Activated CD4-positive, alpha-beta T cell treated with anti-CD3 and anti-CD28 coated beads, Interleukin-2, amount 50 U/mL, for 48 hours (primary cell): ENCODE measurements at regions not wholly inside any gene's neighbourhood (a gene's known extent, or its start where the extent isn't known, plus 50 kb on each side); places are given as distances from the start of the nearest gene placed in this dataset.
"Not testable (repeated sequence)": the region's sequence is repeated elsewhere in the genome, so short reads cannot be mapped to it uniquely, and the experiment has no call there.

Experiments
- DNase-seq, 2 experiments: peaks; one replicate each; pipeline ENCODE4 v3.0.0-alpha.2; 2020

DNA sequence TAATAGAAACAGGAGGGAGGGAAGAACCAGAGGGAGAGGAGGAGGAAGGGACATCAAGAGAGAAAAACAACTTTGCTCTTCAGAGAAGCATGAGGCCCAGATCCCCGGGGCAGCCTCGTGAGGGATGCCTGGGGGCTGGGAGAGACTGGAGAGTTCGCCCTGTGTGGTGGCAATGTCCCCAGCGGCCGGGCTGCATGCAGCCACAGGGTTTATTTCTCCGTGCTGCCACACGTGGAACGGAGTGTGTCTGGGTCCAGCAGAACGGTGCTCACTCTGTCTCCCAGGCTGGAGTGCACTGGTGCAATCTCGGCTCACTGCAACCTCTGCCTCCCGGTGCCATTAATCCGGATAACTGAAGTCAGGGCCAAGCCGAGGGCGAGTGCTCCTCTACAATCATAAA lies 257.7 kb downstream of the ACTR3B start:
- DNase-seq, result no peak

DNA sequence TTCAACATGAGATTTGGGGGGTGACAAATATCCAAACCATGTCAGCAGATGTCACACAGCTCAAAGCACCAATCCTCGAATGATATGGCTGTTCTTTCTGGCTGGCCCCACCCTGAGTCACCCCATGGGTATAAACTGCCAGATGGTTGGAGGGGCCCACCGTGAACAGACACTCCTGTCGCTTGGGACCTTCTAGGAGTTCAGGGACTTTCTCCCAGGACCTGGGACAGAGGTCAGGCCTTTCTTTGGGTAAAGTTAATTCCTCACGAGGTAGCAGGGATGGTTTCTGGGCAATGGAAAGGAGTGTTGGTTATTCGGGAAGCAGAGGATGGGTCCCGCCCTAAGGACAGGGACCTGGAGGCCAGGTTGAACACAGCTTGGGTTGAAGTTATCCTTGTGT lies 262.0 kb downstream of the ACTR3B start:
- DNase-seq, result no peak

DNA sequence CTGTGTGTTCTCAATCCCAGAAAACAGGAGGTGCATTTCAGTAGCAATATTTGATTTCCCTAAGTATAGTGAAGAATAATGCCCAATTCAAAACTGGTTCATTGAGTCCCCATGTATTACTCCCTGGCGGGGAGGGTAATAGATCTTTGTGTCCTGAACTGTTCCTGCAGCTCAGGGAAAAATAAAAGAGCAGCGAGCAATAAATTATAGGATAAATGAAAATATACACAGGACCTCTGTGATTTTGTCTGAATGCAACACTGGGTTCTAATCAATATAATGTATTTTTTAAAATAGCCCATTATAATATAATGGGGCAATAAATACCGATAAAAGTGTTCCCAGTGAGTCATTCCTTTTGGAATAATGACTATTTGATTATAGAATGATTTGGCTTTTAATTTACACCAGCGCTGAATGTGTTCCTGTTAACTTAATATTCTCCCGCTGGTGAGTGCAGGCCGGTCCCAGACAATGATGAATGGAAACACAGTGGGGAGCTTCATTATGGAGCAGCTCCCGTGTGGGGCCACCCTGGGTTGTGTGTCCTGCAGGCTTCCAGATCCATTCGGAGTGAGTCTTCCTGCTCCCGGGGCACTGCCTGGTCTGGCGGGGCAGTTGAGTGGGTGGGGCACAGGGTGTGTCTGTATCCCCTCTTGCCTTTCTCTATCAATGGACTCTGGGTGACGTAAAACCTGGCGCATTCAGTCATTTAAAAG lies 263.1 kb downstream of the ACTR3B start:
- no peak for DNase-seq

GRCh38 chr7:153023194-153023592 lies 263.6 kb downstream of the ACTR3B start:
- DNase-seq, result no peak

DNA sequence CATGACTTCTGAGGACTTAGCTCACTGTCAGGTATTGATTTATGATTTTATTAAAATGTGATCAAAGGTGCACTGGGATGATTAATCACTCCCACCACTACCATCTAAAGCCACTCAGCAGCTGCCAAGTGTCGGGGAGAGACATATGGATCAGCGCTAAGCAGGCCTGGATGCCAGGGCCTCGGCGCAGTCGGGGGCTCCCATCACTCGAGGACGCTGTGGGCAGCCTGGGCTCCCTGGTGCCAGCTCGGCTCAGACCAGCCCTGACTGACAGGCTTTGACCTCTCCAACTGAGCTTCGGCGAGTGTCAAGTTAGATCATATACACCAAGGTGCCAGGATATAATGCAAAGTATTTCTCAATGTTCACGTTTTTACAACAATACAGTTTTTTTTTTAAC lies 267.7 kb downstream of the ACTR3B start:
- DNase-seq, result no peak

DNA sequence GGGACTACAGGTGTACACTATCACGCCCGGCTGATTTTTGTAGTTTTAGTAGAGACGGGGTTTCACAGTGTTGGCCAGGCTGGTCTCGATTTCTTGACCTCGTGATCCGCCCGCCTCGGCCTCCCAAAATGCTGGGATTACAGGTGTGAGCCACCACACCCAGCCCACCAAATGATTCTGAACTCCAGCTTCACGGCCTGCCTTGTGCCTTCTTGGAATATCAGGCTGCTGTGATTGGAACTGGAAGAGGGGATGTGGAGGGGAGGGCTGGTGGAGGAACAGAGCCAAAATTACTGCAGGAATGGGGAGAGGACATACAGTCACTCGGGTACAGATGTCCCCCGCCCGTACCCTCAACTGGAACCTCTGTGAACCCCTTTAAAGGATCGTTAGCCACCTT lies 268.4 kb downstream of the ACTR3B start:
- DNase-seq, result no peak

GRCh38 chr7:153030976-153031375 lies 271.4 kb downstream of the ACTR3B start:
- no peak for DNase-seq

DNA sequence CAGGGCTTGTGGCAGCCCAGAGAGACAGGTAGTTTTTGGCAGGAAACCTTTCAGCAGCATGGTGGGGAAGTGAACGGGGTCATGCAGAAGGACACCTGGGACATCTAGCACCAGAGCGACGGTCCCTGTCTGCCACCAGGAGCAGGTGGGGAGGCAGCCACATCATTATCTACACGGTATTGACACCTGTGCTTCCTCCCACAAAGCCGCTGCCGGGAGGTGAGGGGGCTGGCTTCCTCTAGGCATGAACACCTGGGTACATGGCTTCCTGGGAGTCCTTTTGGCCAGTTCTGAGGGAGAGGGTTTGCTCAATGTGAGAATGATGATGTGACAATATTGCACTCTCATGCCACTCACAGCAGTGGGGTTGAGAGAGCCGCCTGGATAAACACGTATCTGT lies 275.2 kb downstream of the ACTR3B start:
- no peak for DNase-seq

DNA sequence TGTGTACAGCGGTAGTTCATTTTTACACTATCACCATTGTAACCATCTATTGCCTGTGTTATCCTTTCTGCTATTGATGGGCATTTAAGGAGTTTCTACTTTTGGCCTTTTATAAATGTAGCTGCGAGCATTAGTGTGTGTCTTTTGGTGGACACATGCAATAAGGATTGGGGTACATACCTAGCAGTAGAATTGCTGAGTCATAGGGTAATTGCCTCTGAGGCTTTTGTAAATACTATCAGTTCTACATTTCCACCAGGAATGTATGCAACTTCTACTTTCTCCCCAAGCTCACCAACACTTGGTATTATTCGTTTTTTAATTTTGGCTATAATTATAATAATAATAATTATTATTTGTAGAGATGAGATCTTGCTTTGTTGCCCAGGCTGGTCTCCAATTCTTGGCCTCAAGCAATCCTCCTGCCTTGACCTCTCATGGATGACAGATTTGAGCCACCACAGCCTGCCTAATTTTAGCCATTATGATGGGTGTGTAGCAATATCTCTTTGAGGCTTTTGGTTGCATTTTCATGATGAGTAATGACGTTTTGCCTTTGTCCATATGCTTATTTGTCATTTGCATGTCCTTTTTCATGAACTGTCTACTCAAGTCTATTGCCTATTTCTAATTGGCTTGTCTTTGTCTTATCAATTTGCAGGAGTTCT lies 277.0 kb downstream of the ACTR3B start:
- no peak for DNase-seq

DNA sequence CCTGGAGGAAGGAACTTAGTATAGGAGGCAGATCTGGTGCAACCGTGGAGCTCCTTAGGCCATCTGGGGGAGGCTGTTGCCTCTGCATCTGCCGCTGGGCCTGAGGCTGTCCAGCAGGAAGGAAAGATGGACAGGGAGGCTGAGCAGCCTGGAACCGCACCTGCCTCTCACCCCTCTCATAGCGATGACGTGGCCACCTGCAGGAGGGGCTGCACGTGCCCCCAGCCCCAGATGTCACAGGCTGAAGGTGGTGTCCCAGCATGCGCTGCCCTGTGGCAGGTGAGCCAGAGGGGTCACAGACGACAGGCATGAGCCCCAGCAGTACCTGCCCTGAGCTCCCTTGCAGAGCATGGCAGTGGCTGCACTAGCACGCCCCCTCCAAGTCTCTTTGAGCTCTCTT lies 283.9 kb downstream of the ACTR3B start:
- DNase-seq, result no peak

- DNase-seq, result no peak
Measured at GRCh38 chr7:153044981-153045380, 285.4 kb downstream of the ACTR3B start.

DNA sequence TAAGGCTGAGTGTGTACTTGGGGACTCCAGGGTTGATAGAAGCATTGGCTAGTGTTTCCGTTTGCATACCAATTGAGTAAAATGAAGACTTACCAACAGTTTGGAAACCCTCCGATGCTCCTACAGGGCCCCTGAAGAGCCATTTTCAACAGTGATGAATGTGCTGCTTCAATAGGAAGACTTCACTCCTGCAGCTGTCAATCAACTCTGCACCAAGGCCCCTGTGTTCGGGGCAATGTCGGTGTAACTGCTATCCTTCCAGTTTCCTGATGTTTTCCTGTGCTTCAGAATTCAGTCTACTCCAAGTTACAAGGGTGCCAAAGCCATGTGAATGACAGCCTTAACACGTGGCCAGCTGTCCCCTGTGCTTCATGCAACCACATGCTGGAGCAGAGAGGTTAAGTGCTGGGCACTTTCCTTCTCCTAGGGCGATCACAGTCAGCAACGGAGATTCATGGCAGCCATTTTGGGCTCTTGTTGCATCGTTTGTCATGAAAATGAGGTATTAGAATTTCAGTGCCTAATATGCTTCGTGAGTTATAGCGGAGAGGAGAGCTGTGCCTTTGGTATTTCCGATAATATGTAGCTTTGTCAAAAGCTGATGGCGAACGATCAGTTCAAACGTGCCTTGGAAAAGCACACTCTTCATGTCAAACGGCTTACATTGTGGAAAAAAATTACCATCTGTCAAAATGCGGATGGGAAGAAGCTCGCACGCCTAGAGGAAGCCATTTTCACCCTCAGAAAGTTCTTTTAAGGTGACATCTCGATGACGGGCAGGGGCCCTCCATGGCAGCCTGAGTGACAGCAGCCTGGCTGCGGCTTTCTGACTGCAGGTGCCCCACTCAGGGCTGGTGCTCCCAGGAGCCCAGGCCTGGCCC lies 287.8 kb downstream of the ACTR3B start:
- DNase-seq, result no peak

- no peak for DNase-seq
Measured at GRCh38 chr7:153052206-153052605, 292.7 kb downstream of the ACTR3B start.

DNA sequence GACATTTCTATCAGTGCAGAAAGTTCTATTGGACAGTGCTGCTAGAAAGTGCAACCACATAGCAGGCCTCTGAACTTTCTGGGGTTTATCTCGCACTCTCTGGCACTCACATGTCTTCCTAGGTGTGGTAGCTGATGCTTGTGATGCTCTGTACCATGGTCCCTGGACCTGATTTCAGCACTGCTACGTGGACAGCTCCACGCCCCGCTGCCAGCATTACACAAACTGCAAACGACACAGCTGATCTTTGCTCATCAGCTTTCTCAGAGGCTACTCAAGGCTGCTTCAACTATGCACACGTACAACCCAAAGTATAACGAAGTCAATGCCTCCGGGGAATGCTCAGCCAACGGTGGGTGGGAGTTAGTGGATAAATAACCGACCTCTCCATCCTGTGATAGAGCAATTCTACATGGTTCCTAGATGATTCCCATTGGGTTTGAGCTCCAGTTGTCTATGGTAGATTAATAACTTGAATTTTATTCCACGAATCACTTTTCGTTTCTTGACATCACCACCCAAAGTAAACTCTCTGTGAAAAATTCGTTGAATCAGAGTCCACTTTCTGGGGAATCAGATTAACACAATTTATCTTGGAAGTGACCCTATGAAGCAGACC lies 302.5 kb downstream of the ACTR3B start:
- no peak for DNase-seq

GRCh38 chr7:153065051-153065450 lies 305.5 kb downstream of the ACTR3B start:
- no peak for DNase-seq

DNA sequence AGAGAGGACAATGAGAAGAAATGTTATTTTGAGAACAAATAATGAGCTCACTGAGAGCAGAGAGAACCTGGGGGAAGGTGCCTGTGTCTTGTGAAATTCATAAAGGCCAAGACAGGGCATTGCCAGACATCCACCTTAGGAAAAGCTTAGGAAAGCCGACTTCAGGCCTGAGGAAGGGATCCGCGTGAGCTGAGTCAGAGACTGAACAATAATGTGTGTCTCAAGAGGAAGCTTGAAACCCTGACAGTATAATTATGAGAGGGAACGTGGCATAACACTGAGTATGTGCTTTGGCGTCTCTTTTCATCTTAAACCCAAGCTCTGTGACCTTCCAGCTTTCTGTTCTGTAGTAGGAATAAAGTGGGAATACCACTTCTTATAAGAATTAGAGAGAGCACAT lies 307.2 kb downstream of the ACTR3B start:
- no peak for DNase-seq

DNA sequence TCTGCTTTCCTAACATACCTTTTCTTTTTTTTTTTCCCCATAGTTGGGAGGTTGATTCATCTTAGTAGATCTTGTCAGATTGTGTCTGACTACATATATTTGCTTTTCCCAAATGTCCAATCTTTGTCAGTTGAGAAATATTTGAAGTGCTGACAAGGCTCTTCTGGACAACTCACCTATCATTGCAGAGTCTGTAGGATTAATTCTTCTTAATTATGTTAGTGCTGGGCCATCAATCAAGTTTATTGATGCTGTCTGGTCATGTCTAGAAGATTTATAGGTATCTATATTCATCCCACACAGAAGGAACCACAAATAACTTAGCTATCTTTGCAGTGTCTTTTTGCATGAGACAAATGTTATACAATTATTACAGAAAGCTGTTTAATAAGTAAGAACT lies 310.6 kb downstream of the ACTR3B start:
- no peak for DNase-seq

DNA sequence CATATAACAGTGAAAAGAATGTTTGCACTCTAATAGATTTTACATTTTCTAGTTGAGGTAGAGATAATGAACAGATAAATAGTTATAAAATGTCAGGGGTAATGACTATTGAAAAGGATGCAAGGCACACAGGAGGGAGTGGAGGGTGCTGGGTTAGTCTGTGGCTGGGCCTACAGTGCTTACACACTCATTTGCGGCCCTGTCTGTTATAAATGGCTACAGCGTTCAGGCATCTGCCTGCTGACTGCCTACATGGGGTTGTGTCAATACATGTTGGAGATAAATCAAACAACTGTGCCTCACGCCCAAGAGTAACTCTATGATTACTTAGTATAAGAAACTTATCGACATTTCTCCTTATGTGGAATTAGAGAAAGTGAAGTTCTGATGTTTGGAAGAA lies 313.3 kb downstream of the ACTR3B start:
- DNase-seq, result no peak

DNA sequence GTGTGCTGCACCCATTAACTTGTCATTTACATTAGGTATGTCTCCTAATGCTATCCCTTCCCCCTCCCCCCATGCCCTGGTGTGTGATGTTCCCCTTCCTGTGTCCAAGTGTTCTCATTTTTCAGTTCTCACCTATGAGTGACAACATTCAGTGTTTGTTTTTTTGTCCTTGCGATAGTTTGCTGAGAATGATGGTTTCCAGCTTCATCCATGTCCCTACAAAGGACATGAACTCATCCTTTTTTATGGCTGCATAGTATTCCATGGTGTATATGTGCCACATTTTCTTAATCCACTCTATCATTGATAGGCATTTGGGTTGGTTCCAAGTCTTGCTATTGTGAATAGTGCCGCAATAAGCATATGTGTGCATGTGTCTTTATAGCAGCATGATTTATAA lies 316.7 kb downstream of the ACTR3B start:
- DNase-seq, result not testable (repeated sequence)

DNA sequence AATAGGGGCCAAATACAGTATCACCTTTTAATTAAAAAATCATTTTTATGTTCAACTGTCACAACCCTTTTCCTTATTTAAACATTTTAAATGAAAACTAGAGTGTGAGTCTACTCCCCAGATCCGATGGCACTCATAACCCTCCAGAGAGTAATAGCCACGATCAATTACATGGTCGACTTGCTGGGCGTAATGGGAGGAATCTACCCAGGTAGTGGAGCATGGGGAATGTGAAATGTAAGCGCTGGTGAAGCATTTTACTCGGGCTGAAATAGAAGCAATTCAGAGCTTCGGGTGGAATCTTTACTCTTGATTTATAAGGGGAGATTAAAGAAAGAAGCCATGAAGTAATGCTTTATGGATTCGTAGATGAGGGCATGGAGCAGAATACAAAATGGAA lies 321.9 kb downstream of the ACTR3B start:
- DNase-seq, result no peak

DNA sequence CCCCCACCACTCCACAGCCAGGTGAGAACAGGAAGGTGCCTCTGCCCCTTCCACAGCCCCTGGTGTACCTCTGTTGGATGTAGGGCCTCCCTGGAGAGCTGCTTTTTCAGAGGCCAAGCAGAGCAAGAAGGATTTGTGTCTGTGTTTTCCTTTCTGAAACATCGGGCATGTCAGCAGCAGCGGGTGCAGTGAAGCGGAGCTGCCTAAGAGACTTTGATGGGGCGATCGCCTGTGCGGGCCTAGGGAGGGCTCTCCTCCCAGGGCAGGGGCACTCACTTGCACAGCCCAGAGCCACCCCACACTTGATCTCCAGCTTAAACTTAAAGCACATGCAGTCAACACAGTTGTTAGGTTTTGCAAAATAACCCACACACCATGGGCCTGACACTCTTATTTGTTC lies 324.7 kb downstream of the ACTR3B start:
- DNase-seq, result no peak

DNA sequence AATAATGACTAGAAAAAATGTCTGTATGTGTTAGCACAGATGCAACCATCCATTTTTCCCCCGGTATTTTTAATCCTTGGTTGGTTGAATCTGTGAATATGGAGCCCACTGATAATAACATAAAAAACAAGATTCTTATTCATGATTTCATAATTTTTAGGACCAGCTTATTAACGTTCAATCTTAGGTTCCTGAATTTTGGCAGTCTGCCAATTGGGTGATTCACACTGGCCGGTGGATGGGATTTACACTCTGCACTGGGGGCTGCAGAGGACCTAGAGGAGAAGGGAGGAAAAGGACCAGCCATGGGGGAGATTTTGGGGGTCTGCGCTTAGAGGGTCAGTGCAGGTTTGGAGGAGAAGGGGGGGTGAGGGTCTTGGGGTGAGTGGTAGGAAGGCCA lies 327.9 kb downstream of the ACTR3B start:
- DNase-seq, result no peak

GRCh38 chr7:153088601-153089000 lies 329.0 kb downstream of the ACTR3B start:
- no peak for DNase-seq
